Neuronal stem cell (in vitro differentiated cells): ENCODE measurements at regions not wholly inside any gene's neighbourhood (a gene's known extent, or its start where the extent isn't known, plus 50 kb on each side); places are given as distances from the start of the nearest gene placed in this dataset.

Experiments used
- DNase-seq: peaks from one replicate; pipeline ENCODE4 v3.0.0-alpha.2; 2013; ENCODE audit warnings: low spot score
- H2AFZ ChIP-seq: one replicate; pipeline ENCODE4 v1.6.1; 2013; ENCODE audit warnings: mild to moderate bottlenecking, low read length, inconsistent platforms
- H2AK5ac ChIP-seq: 2 replicates; pipeline ENCODE4 v1.6.1; 2013; ENCODE audit warnings: low read depth, mild to moderate bottlenecking, inconsistent platforms, low read length, moderate library complexity, mixed read lengths
- H2BK120ac ChIP-seq: 2 replicates; pipeline ENCODE4 v1.6.1; 2013; ENCODE audit warnings: low read depth, mild to moderate bottlenecking, inconsistent platforms, low read length, moderate library complexity, mixed read lengths
- H2BK12ac ChIP-seq: one replicate; pipeline ENCODE4 v1.6.1; 2013; ENCODE audit warnings: low read length, inconsistent platforms
- H2BK15ac ChIP-seq: 2 replicates; pipeline ENCODE4 v1.6.1; 2013; ENCODE audit warnings: mild to moderate bottlenecking, low read length, inconsistent platforms, mixed read lengths
- H2BK5ac ChIP-seq: one replicate; pipeline ENCODE4 v1.6.1; 2013; ENCODE audit warnings: inconsistent platforms, mild to moderate bottlenecking, low read length, moderate library complexity
- H3K14ac ChIP-seq: one replicate; pipeline ENCODE4 v1.6.1; 2013; ENCODE audit warnings: low read length, inconsistent platforms
- H3K18ac ChIP-seq: 2 replicates; pipeline ENCODE4 v1.6.1; 2013; ENCODE audit warnings: low read length, inconsistent platforms
- H3K23ac ChIP-seq: 2 replicates; pipeline ENCODE4 v1.6.1; 2013; ENCODE audit warnings: low read depth, mild to moderate bottlenecking, mixed read lengths, low read length, inconsistent platforms; ENCODE audit not compliant: poor library complexity
- H3K27ac ChIP-seq: replicated peaks from 3 replicates; pipeline ENCODE4 v1.5.1; 2013; ENCODE audit warnings: low read length, inconsistent platforms
- H3K27me3 ChIP-seq, 3 experiments: 2 replicates each; pipeline ENCODE4 v1.6.1; 2013; ENCODE audit warnings: low read length in 3 of 3, mild to moderate bottlenecking in 2 of 3, inconsistent platforms in 1 of 3, low read depth in 1 of 3, mixed read lengths in 1 of 3, moderate library complexity in 1 of 3; ENCODE audit not compliant: control insufficient read depth in 3 of 3, insufficient read depth in 3 of 3
- H3K36me3 ChIP-seq, 2 donors: replicated peaks in 1 of 2; 2 replicates each; pipeline ENCODE4 v1.6.1; 2013; ENCODE audit warnings: low read length in 2 of 2; ENCODE audit not compliant: control insufficient read depth in 2 of 2, insufficient read depth in 2 of 2
- H3K4ac ChIP-seq: 2 replicates; pipeline ENCODE4 v1.6.1; 2013; ENCODE audit warnings: inconsistent platforms, mild to moderate bottlenecking, low read length, moderate library complexity
- H3K4me1 ChIP-seq, 2 donors: 1 replicate in 1 of 2; 2 replicates in 1 of 2; pipeline ENCODE4 v1.6.1; 2013; ENCODE audit warnings: low read length in 2 of 2, low read depth in 1 of 2; ENCODE audit not compliant: control insufficient read depth in 2 of 2, insufficient read depth in 1 of 2
- H3K4me2 ChIP-seq: one replicate; pipeline ENCODE4 v1.6.1; 2013; ENCODE audit warnings: mild to moderate bottlenecking, low read length, inconsistent platforms; ENCODE audit not compliant: insufficient read depth, poor library complexity, severe bottlenecking
- H3K4me3 ChIP-seq, 2 donors: 2 replicates each; pipeline ENCODE4 v1.5.1; 2013; ENCODE audit warnings: low read length in 2 of 2, mild to moderate bottlenecking in 2 of 2, inconsistent platforms in 1 of 2, moderate library complexity in 1 of 2
- H3K79me1 ChIP-seq: one replicate; pipeline ENCODE4 v1.6.1; 2013; ENCODE audit warnings: low read depth, mild to moderate bottlenecking, inconsistent platforms, low read length, moderate library complexity
- H3K9ac ChIP-seq: one replicate; pipeline ENCODE4 v1.6.1; 2013; ENCODE audit warnings: mild to moderate bottlenecking, low read depth, low read length, inconsistent platforms; ENCODE audit not compliant: poor library complexity
- H3K9me3 ChIP-seq, 2 donors: replicated peaks in 1 of 2; 2 replicates each; pipeline versions ENCODE3 to v1.6.1; 2013; ENCODE audit warnings: low read length in 2 of 2, mild to moderate bottlenecking in 2 of 2, inconsistent platforms in 1 of 2, low read depth in 1 of 2, mixed read lengths in 1 of 2, moderate library complexity in 1 of 2; ENCODE audit not compliant: control insufficient read depth in 2 of 2, insufficient read depth in 1 of 2
- H4K8ac ChIP-seq: one replicate; pipeline ENCODE4 v1.6.1; 2013; ENCODE audit warnings: low read depth, mild to moderate bottlenecking, inconsistent platforms, low read length, moderate library complexity
- H4K91ac ChIP-seq: one replicate; pipeline ENCODE4 v1.6.1; 2013; ENCODE audit warnings: low read length, low read depth, mild to moderate bottlenecking, inconsistent platforms; ENCODE audit not compliant: poor library complexity
- WGBS, 2 donors: extraction: QIAGEN DNeasy Blood & Tissue Kit; methylation state at CpG; one replicate each; pipeline ENCODE4 v1.1.7; 2013; ENCODE audit warnings: missing lambda C conversion rate in 2 of 2, mixed read lengths in 1 of 2; ENCODE audit not compliant: insufficient read length in 2 of 2, insufficient replicate concordance in 1 of 2; ENCODE audit errors: extremely low coverage in 2 of 2; 5-methylcytosine and 5-hydroxymethylcytosine counted together

- H2AFZ ChIP-seq, result no peak overlapping the region
- WGBS, 2 donors, result no CpG with 5 or more reads among the region's 9 CpGs
- H3K14ac ChIP-seq, result no peak overlapping the region
- H2AK5ac ChIP-seq, result no peak overlapping the region
- no peak overlapping the region for H3K4me3 ChIP-seq
- DNase-seq, result no peak
- no peaks in the 10 kb centered on the region for H3K4me1 ChIP-seq
- no peaks in the 10 kb centered on the region for H3K9me3 ChIP-seq
- no peak overlapping the region for H3K4me2 ChIP-seq
- no peak overlapping the region for H3K9ac ChIP-seq
- no peaks in the 10 kb centered on the region for H3K79me1 ChIP-seq
- H2BK5ac ChIP-seq, result no peak overlapping the region
- no peak overlapping the region for H4K91ac ChIP-seq
- H2BK12ac ChIP-seq, result no peak overlapping the region
- H4K8ac ChIP-seq, result no peak overlapping the region
- H3K27ac ChIP-seq, result no peak overlapping the region
- no peak overlapping the region for H3K4ac ChIP-seq
- no peak overlapping the region for H2BK15ac ChIP-seq
- H3K18ac ChIP-seq, result no peak overlapping the region
- no peak overlapping the region for H2BK120ac ChIP-seq
- H3K23ac ChIP-seq, result no peak overlapping the region
- H3K36me3 ChIP-seq, result no peaks in the 10 kb centered on the region
- H3K27me3 ChIP-seq, result no peaks in the 10 kb centered on the region
Measured at GRCh38 chr1:221937155-221937953, 195.5 kb upstream of the DUSP10 start.

- WGBS, 2 donors, result no CpG with 5 or more reads among the region's 2 CpGs
- no peak for DNase-seq
- H3K36me3 ChIP-seq, result no peaks in the 10 kb centered on the region
- H2BK120ac ChIP-seq, result no peak overlapping the region
- H3K79me1 ChIP-seq, result no peaks in the 10 kb centered on the region
- no peak overlapping the region for H2AFZ ChIP-seq
- no peak overlapping the region for H3K4ac ChIP-seq
- no peak overlapping the region for H2AK5ac ChIP-seq
- H3K27ac ChIP-seq, result no peak overlapping the region
- no peak overlapping the region for H2BK5ac ChIP-seq
- no peak overlapping the region for H3K14ac ChIP-seq
- no peaks in the 10 kb centered on the region for H3K27me3 ChIP-seq
- H3K18ac ChIP-seq, result no peak overlapping the region
- H2BK15ac ChIP-seq, result no peak overlapping the region
- H3K4me2 ChIP-seq, result no peak overlapping the region
- no peak overlapping the region for H3K23ac ChIP-seq
- H4K8ac ChIP-seq, result no peak overlapping the region
- H3K9ac ChIP-seq, result no peak overlapping the region
- H3K4me3 ChIP-seq, result no peak overlapping the region
- H3K9me3 ChIP-seq, result no peaks in the 10 kb centered on the region
- no peaks in the 10 kb centered on the region for H3K4me1 ChIP-seq
- no peak overlapping the region for H4K91ac ChIP-seq
- no peak overlapping the region for H2BK12ac ChIP-seq
Measured at GRCh38 chr1:221933814-221934213, 191.9 kb upstream of the DUSP10 start.

GRCh38 chr1:221926441-221926840 is 184.6 kb upstream of the DUSP10 start:
- H4K91ac ChIP-seq, result no peak overlapping the region
- no CpG with 5 or more reads among the region's 4 CpGs for WGBS, 2 donors
- H3K18ac ChIP-seq, result no peak overlapping the region
- H3K4me1 ChIP-seq, result no peaks in the 10 kb centered on the region
- no peak overlapping the region for H3K4me2 ChIP-seq
- H3K9me3 ChIP-seq, result no peaks in the 10 kb centered on the region
- no peaks in the 10 kb centered on the region for H3K27me3 ChIP-seq
- H2AK5ac ChIP-seq, result no peak overlapping the region
- H2BK12ac ChIP-seq, result no peak overlapping the region
- no peak overlapping the region for H3K9ac ChIP-seq
- no peak overlapping the region for H2BK5ac ChIP-seq
- no peaks in the 10 kb centered on the region for H3K79me1 ChIP-seq
- no peak overlapping the region for H3K27ac ChIP-seq
- H2BK120ac ChIP-seq, result no peak overlapping the region
- no peak overlapping the region for H4K8ac ChIP-seq
- H3K4ac ChIP-seq, result no peak overlapping the region
- no peak overlapping the region for H3K14ac ChIP-seq
- no peak overlapping the region for H3K4me3 ChIP-seq
- H2BK15ac ChIP-seq, result no peak overlapping the region
- no peak for DNase-seq
- no peak overlapping the region for H2AFZ ChIP-seq
- H3K36me3 ChIP-seq, result no peaks in the 10 kb centered on the region
- H3K23ac ChIP-seq, result no peak overlapping the region

GRCh38 chr1:221925947-221926346 is 184.1 kb upstream of the DUSP10 start:
- no peak overlapping the region for H3K4me3 ChIP-seq
- H3K79me1 ChIP-seq, result no peaks in the 10 kb centered on the region
- H3K4me2 ChIP-seq, result no peak overlapping the region
- no peak overlapping the region for H3K9ac ChIP-seq
- H3K36me3 ChIP-seq, result no peaks in the 10 kb centered on the region
- no peak overlapping the region for H2BK5ac ChIP-seq
- no peak for DNase-seq
- no peak overlapping the region for H2BK15ac ChIP-seq
- no peak overlapping the region for H4K8ac ChIP-seq
- H2AFZ ChIP-seq, result no peak overlapping the region
- no peaks in the 10 kb centered on the region for H3K27me3 ChIP-seq
- no CpG with 5 or more reads among the region's 1 CpG for WGBS, 2 donors
- no peak overlapping the region for H3K27ac ChIP-seq
- no peak overlapping the region for H3K18ac ChIP-seq
- H3K23ac ChIP-seq, result no peak overlapping the region
- H3K4me1 ChIP-seq, result no peaks in the 10 kb centered on the region
- H3K9me3 ChIP-seq, result no peaks in the 10 kb centered on the region
- no peak overlapping the region for H3K4ac ChIP-seq
- H4K91ac ChIP-seq, result no peak overlapping the region
- no peak overlapping the region for H2AK5ac ChIP-seq
- H2BK120ac ChIP-seq, result no peak overlapping the region
- H3K14ac ChIP-seq, result no peak overlapping the region
- no peak overlapping the region for H2BK12ac ChIP-seq
